Stimulated activated CD4-positive, alpha-beta T cell treated with anti-CD3 and anti-CD28 coated beads, Interleukin-1b, Interleukin-23, amount 100 ng/mL, for 48 hours (primary cell): ENCODE measurements at regions not wholly inside any gene's neighbourhood (a gene's known extent, or its start where the extent isn't known, plus 50 kb on each side); places are given as distances from the start of the nearest gene placed in this dataset.
"Not testable (repeated sequence)": the region's sequence is repeated elsewhere in the genome, so short reads cannot be mapped to it uniquely, and the experiment has no call there.

Source experiments
- DNase-seq: peaks from one replicate; pipeline ENCODE4 v3.0.0-alpha.2; 2020

GRCh38 chr6:25192590-25193459, 86.3 kb upstream of the CARMIL1 start:
- DNase-seq, result no peak

GRCh38 chr6:25193460-25194171, 85.6 kb upstream of the CARMIL1 start:
- DNase-seq, result no peak

GRCh38 chr6:25194172-25194678, 84.9 kb upstream of the CARMIL1 start:
- no peak for DNase-seq

GRCh38 chr6:25196464-25196863, 82.7 kb upstream of the CARMIL1 start:
- DNase-seq, result no peak

- no peak for DNase-seq
These were observed 82.1 kb upstream of the CARMIL1 start for GRCh38 chr6:25197111-25197510.

- no peak for DNase-seq
These were observed 79.6 kb upstream of the CARMIL1 start for GRCh38 chr6:25199544-25199943.

- DNase-seq, result no peak
These were observed 76.7 kb upstream of the CARMIL1 start for GRCh38 chr6:25202504-25202903.

GRCh38 chr6:25205629-25206028, 73.5 kb upstream of the CARMIL1 start:
- no peak for DNase-seq

- DNase-seq, result not testable (repeated sequence)
These were observed 71.6 kb upstream of the CARMIL1 start for GRCh38 chr6:25207453-25208155.

- no peak for DNase-seq
These were observed 63.3 kb upstream of the CARMIL1 start for GRCh38 chr6:25215881-25216280.

- DNase-seq, result no peak
These were observed 61.9 kb upstream of the CARMIL1 start for GRCh38 chr6:25217302-25217701.

GRCh38 chr6:25217829-25218228, 61.3 kb upstream of the CARMIL1 start:
- DNase-seq, result no peak

GRCh38 chr6:25218346-25218745, 60.8 kb upstream of the CARMIL1 start:
- DNase-seq, result no peak

GRCh38 chr6:25219216-25219916, 59.8 kb upstream of the CARMIL1 start:
- no peak for DNase-seq

GRCh38 chr6:25219917-25220278, 59.3 kb upstream of the CARMIL1 start:
- no peak for DNase-seq

- no peak for DNase-seq
These were observed 58.3 kb upstream of the CARMIL1 start for GRCh38 chr6:25220857-25221256.

GRCh38 chr6:25222006-25222678, 57.0 kb upstream of the CARMIL1 start:
- DNase-seq, result no peak

GRCh38 chr6:25223490-25223991, 55.6 kb upstream of the CARMIL1 start:
- DNase-seq, result peak; percentile 58

- DNase-seq, result no peak
These were observed 54.9 kb upstream of the CARMIL1 start for GRCh38 chr6:25224242-25224641.

GRCh38 chr6:25227854-25228253, 51.3 kb upstream of the CARMIL1 start:
- DNase-seq, result no peak
